Mammary epithelial cell (primary cell): ENCODE measurements at regions not wholly inside any gene's neighbourhood (a gene's known extent, or its start where the extent isn't known, plus 50 kb on each side); places are given as distances from the start of the nearest gene placed in this dataset.

ENCODE experiments used
- EZH2 ChIP-seq: IDR thresholded peaks from 2 replicates; pipeline ENCODE4 v1.6.1; 2012; ENCODE audit warnings: low read length, inconsistent platforms, borderline replicate concordance
- TF ChIP-seq, protein P1 (sequence below), 2 donors: IDR thresholded peaks in 1 of 2; conservative IDR thresholded peaks in 1 of 2; 2 replicates each; pipeline ENCODE4 v1.5.1; 2011 to 2012; ENCODE audit warnings: inconsistent platforms in 2 of 2, low read length in 2 of 2, mild to moderate bottlenecking in 2 of 2, control low read depth in 1 of 2, low read depth in 1 of 2; ENCODE audit not compliant: insufficient read depth in 1 of 2; ENCODE audit errors: extremely low read depth in 1 of 2

DNA sequence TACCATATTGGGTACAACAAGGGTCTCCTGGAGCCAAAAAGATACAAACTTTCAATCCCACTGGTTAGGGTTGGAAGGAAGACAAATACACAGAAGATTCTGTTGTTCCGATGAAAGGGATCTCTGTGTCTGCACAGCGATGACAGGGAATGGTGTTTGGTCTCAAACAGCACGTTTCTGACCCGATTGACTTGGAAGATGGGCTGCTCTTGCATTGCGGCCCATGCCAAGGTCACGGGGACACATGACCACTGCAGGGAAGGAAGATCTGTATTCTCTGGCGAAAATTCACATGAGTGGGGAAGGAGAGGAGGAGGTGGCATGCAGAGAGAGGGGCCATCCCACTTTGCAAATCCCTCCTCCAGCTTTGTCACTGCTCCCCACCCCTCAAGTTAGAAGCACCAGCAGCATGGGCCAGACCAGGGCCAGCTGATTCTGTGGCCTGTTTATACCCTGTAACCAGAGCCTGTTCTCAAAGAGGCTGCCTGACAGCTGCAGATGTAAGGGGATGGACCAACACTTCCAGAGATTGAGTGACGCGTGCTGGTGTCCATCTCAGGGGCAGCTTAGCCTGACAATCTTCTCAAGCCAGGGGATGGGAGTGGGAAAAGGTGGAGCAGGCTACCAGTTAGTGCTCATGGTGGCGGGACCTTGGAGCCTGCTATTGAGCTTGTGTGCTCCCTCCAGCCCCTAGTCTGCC lies 57.2 kb downstream of the TNP1 start:
- no peak for TF ChIP-seq EZH2
- TF ChIP-seq, protein P1, sequence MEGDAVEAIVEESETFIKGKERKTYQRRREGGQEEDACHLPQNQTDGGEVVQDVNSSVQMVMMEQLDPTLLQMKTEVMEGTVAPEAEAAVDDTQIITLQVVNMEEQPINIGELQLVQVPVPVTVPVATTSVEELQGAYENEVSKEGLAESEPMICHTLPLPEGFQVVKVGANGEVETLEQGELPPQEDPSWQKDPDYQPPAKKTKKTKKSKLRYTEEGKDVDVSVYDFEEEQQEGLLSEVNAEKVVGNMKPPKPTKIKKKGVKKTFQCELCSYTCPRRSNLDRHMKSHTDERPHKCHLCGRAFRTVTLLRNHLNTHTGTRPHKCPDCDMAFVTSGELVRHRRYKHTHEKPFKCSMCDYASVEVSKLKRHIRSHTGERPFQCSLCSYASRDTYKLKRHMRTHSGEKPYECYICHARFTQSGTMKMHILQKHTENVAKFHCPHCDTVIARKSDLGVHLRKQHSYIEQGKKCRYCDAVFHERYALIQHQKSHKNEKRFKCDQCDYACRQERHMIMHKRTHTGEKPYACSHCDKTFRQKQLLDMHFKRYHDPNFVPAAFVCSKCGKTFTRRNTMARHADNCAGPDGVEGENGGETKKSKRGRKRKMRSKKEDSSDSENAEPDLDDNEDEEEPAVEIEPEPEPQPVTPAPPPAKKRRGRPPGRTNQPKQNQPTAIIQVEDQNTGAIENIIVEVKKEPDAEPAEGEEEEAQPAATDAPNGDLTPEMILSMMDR (conservative IDR thresholded peaks at IDR 0.05 in 1 of 2, IDR thresholded peaks at IDR 0.05 in 1 of 2; ENCODE audit: extremely low read depth in 1 of 2, insufficient read depth in 1 of 2, low read depth in 1 of 2, low read length in 2 of 2): no peak
